ENCODE measurements at regions not wholly inside any gene's neighbourhood (a gene's known extent, or its start where the extent isn't known, plus 50 kb on each side); places are given as distances from the start of the nearest gene placed in this dataset.

DNA sequence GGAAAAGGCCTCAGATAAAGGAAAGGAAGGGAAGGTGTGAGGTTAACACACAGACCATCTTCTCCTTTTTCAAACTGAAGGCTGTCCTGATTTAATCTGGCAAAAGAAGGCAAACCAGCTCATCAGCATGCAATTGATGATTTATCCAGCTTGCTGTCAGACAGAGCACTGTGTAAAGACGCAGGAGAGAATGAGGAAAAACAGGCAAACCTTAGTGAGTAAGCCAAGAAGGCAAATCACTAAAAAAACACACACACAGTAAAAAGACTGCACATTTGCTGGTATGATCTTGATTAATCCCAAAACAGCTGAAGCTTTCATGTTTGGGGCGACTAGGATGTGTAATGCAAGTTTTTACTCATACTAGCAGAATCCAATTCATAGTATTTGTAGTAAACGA, 65.8 kb upstream of the SKAP2 start:
- no peaks in the 10 kb centered on the region for H3K9me2 ChIP-seq
- no peak for DNase-seq
- H3K27ac ChIP-seq (ENCODE audit: low read depth in 2 of 2, low read length in 1 of 2): no peak overlapping the region
- 7% methylated on average over 3 of the region's 3 CpGs for WGBS (ENCODE audit: low lambda C conversion rate)
- 0 out of 2 replicates have a peak, but pooled peaks cover 3% of the 10 kb centered on the region for H3K27me3 ChIP-seq (ENCODE audit: insufficient read depth)
- no peaks in the 10 kb centered on the region for H4K20me1 ChIP-seq (ENCODE audit: insufficient read depth)
- ChIA-PET CTCF (interaction anchor here (1.0 kb wide), 1 partner anchor 16 kb away, joined by 3 read pairs; no protein-coding TSS in a partner anchor), POLR2A (no interaction called here)
- H2AFZ ChIP-seq (ENCODE audit: low read depth): no peak overlapping the region
- H3K36me3 ChIP-seq (replicated peaks in 1 of 2; ENCODE audit: control insufficient read depth in 1 of 2, insufficient read depth in 2 of 2, low read length in 1 of 2): no peaks in the 10 kb centered on the region
- H3K4me3 ChIP-seq (ENCODE audit: low read depth in 2 of 2, low read length in 1 of 2): no peak overlapping the region
- H3K4me1 ChIP-seq (ENCODE audit: control insufficient read depth in 1 of 2, insufficient read depth in 2 of 2, low read depth in 1 of 2, low read length in 1 of 2): no peaks in the 10 kb centered on the region
- H3F3A ChIP-seq (replicated peaks; ENCODE audit: insufficient read depth): no peaks in the 10 kb centered on the region
- no peak overlapping the region for H3K4me2 ChIP-seq
- no peak for TF ChIP-seq RCOR1 (IDR thresholded peaks at IDR 0.05; ENCODE audit: low read length)
- H3K9ac ChIP-seq: no peak overlapping the region
- H3K79me2 ChIP-seq (ENCODE audit: insufficient read depth): no peaks in the 10 kb centered on the region
- H3K9me3 ChIP-seq: no peaks in the 10 kb centered on the region

GRCh38 chr7:26928703-26929347, 64.4 kb upstream of the SKAP2 start:
- H3K4me2 ChIP-seq: no peak overlapping the region
- TF ChIP-seq, protein P1, sequence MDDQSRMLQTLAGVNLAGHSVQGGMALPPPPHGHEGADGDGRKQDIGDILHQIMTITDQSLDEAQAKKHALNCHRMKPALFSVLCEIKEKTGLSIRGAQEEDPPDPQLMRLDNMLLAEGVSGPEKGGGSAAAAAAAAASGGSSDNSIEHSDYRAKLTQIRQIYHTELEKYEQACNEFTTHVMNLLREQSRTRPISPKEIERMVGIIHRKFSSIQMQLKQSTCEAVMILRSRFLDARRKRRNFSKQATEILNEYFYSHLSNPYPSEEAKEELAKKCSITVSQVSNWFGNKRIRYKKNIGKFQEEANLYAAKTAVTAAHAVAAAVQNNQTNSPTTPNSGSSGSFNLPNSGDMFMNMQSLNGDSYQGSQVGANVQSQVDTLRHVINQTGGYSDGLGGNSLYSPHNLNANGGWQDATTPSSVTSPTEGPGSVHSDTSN (IDR thresholded peaks at IDR 0.05): no peak
- no peak for TF ChIP-seq NFIC (IDR thresholded peaks at IDR 0.05; ENCODE audit: borderline replicate concordance)
- no peak for TF ChIP-seq RFX5 (IDR thresholded peaks at IDR 0.05; ENCODE audit: low read length)
- no peak for TF ChIP-seq EZH2phosphoT487 (IDR thresholded peaks at IDR 0.05; ENCODE audit: borderline replicate concordance, low read depth)
- TF ChIP-seq RAD21 (IDR thresholded peaks at IDR 0.05; ENCODE audit: low read length): no peak
- TF ChIP-seq RCOR1 (IDR thresholded peaks at IDR 0.05; ENCODE audit: low read length): no peak
- no peak for TF ChIP-seq MEF2A (IDR thresholded peaks at IDR 0.05; ENCODE audit: borderline replicate concordance, low read depth)
- TF ChIP-seq, protein P2, sequence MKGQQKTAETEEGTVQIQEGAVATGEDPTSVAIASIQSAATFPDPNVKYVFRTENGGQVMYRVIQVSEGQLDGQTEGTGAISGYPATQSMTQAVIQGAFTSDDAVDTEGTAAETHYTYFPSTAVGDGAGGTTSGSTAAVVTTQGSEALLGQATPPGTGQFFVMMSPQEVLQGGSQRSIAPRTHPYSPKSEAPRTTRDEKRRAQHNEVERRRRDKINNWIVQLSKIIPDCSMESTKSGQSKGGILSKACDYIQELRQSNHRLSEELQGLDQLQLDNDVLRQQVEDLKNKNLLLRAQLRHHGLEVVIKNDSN (IDR thresholded peaks at IDR 0.05; ENCODE audit: borderline replicate concordance, low read depth): no peak
- TF ChIP-seq ELF1 (IDR thresholded peaks at IDR 0.05): no peak
- no peak for TF ChIP-seq USF2 (IDR thresholded peaks at IDR 0.05; ENCODE audit: borderline replicate concordance, low read depth, low read length)
- no peak for TF ChIP-seq GABPA (IDR thresholded peaks at IDR 0.05; ENCODE audit: low read depth)
- TF ChIP-seq GATA2 (CRISPR knock-in tag; IDR thresholded peaks at IDR 0.05): no peak
- no peak for TF ChIP-seq MAX (IDR thresholded peaks at IDR 0.05; ENCODE audit: low read depth)
- no peak for TF ChIP-seq CTCF (IDR thresholded peaks at IDR 0.05)
- TF ChIP-seq POLR2AphosphoS5 (IDR thresholded peaks at IDR 0.05; ENCODE audit: low read depth, low read length): no peak
- no peak for TF ChIP-seq RXRA (IDR thresholded peaks at IDR 0.05; ENCODE audit: borderline replicate concordance, low read depth)
- no peak for TF ChIP-seq CHD2 (IDR thresholded peaks at IDR 0.05; ENCODE audit: low read length, partially characterized antibody)
- 12% methylated on average over 5 of the region's 5 CpGs for WGBS (ENCODE audit: low lambda C conversion rate)
- H3K9me3 ChIP-seq: no peaks in the 10 kb centered on the region
- H4K20me1 ChIP-seq (ENCODE audit: insufficient read depth): no peaks in the 10 kb centered on the region
- no peak for DNase-seq
- H2AFZ ChIP-seq (ENCODE audit: low read depth): no peak overlapping the region
- POLR2A ChIA-PET: no interaction called here
- H3K36me3 ChIP-seq (replicated peaks in 1 of 2; ENCODE audit: control insufficient read depth in 1 of 2, insufficient read depth in 2 of 2, low read length in 1 of 2): no peaks in the 10 kb centered on the region
- no peak overlapping the region for H3K4me3 ChIP-seq (ENCODE audit: low read depth in 2 of 2, low read length in 1 of 2)
- no peaks in the 10 kb centered on the region for H3K4me1 ChIP-seq (ENCODE audit: control insufficient read depth in 1 of 2, insufficient read depth in 2 of 2, low read depth in 1 of 2, low read length in 1 of 2)
- H3F3A ChIP-seq (replicated peaks; ENCODE audit: insufficient read depth): no peaks in the 10 kb centered on the region
- no peaks in the 10 kb centered on the region for H3K9me2 ChIP-seq
- H3K79me2 ChIP-seq (ENCODE audit: insufficient read depth): no peaks in the 10 kb centered on the region
- CTCF ChIA-PET: interaction anchor here (1.0 to 1.4 kb wide), 2 partner anchors 17 to 215 kb away, joined by 3 to 4 read pairs; partner anchors contain the start of gene HOXA5
- no peak overlapping the region for H3K9ac ChIP-seq
- H3K27ac ChIP-seq (ENCODE audit: low read depth in 2 of 2, low read length in 1 of 2): no peak overlapping the region
- 0 out of 2 replicates have a peak, but pooled peaks cover 3% of the 10 kb centered on the region for H3K27me3 ChIP-seq (ENCODE audit: insufficient read depth)
